H9 (cell line): ENCODE measurements at regions not wholly inside any gene's neighbourhood (a gene's known extent, or its start where the extent isn't known, plus 50 kb on each side); places are given as distances from the start of the nearest gene placed in this dataset.
A peak's percentile ranks its signal among the peaks of the same experiment; 100 is the strongest.

ENCODE experiments used
- DNase-seq: peaks from one replicate; pipeline ENCODE4 v3.0.0-alpha.2; 2017
- H2AFZ ChIP-seq: one replicate; pipeline ENCODE4 v1.6.1; 2013; ENCODE audit warnings: mild to moderate bottlenecking, low read length, control low read depth, moderate library complexity
- H2AK5ac ChIP-seq: 2 replicates; pipeline ENCODE4 v1.6.1; 2013; ENCODE audit warnings: low read length, control low read depth, mixed read lengths; ENCODE audit not compliant: insufficient read length
- H2BK120ac ChIP-seq: one replicate; pipeline ENCODE4 v1.6.1; 2013; ENCODE audit warnings: low read depth, mild to moderate bottlenecking, low read length, control low read depth, inconsistent platforms; ENCODE audit not compliant: poor library complexity, severe bottlenecking
- H2BK12ac ChIP-seq: 2 replicates; pipeline ENCODE4 v1.6.1; 2013; ENCODE audit warnings: low read length, control low read depth, mixed read lengths, low read depth; ENCODE audit not compliant: insufficient read length
- H2BK15ac ChIP-seq: 2 replicates; pipeline ENCODE4 v1.6.1; 2013; ENCODE audit warnings: low read depth, low read length, control low read depth
- H2BK20ac ChIP-seq: one replicate; pipeline ENCODE4 v1.6.1; 2013; ENCODE audit warnings: low read depth, mild to moderate bottlenecking, low read length, control low read depth, inconsistent platforms; ENCODE audit not compliant: poor library complexity, severe bottlenecking
- H2BK5ac ChIP-seq: 2 replicates; pipeline ENCODE4 v1.6.1; 2013; ENCODE audit warnings: low read length, control low read depth, mixed read lengths; ENCODE audit not compliant: insufficient read length
- H3K14ac ChIP-seq: 2 replicates; pipeline ENCODE4 v1.6.1; 2013; ENCODE audit warnings: low read length, control low read depth; ENCODE audit not compliant: insufficient read depth
- H3K18ac ChIP-seq: 2 replicates; pipeline ENCODE4 v1.6.1; 2013; ENCODE audit warnings: low read depth, mild to moderate bottlenecking, mixed read lengths, low read length, control low read depth; ENCODE audit not compliant: insufficient read length
- H3K23ac ChIP-seq: 2 replicates; pipeline ENCODE4 v1.6.1; 2013; ENCODE audit warnings: low read length, control low read depth, mixed read lengths, low read depth; ENCODE audit not compliant: insufficient read length
- H3K23me2 ChIP-seq: 2 replicates; pipeline ENCODE4 v1.6.1; 2013; ENCODE audit warnings: low read depth, mild to moderate bottlenecking, mixed read lengths, low read length, control low read depth; ENCODE audit not compliant: insufficient read length, poor library complexity, severe bottlenecking
- H3K27ac ChIP-seq: 2 replicates; pipeline ENCODE4 v1.5.1; 2013; ENCODE audit warnings: low read length, control low read depth, mixed read lengths, low read depth; ENCODE audit not compliant: insufficient read length
- H3K27me3 ChIP-seq: 2 replicates; pipeline ENCODE4 v1.6.1; 2013; ENCODE audit warnings: low read length, control low read depth, inconsistent platforms; ENCODE audit not compliant: insufficient read depth
- H3K4ac ChIP-seq: 2 replicates; pipeline ENCODE4 v1.6.1; 2013; ENCODE audit warnings: low read depth, mild to moderate bottlenecking, control low read depth, inconsistent platforms, low read length, moderate library complexity
- H3K4me1 ChIP-seq: 2 replicates; pipeline ENCODE4 v1.6.1; 2013; ENCODE audit warnings: low read length, control low read depth, inconsistent platforms; ENCODE audit not compliant: insufficient read depth
- H3K4me2 ChIP-seq: 2 replicates; pipeline ENCODE4 v1.6.1; 2013; ENCODE audit warnings: low read length, control low read depth, mixed read lengths; ENCODE audit not compliant: insufficient read length, insufficient read depth
- H3K56ac ChIP-seq: 2 replicates; pipeline ENCODE4 v1.6.1; 2013; ENCODE audit warnings: low read depth, mild to moderate bottlenecking, mixed read lengths, low read length, control low read depth; ENCODE audit not compliant: insufficient read length
- H3K79me1 ChIP-seq: 2 replicates; pipeline ENCODE4 v1.6.1; 2013; ENCODE audit warnings: low read depth, mild to moderate bottlenecking, moderate library complexity, low read length, control low read depth, inconsistent platforms; ENCODE audit not compliant: insufficient read depth, poor library complexity, severe bottlenecking
- H3K79me2 ChIP-seq: 2 replicates; pipeline ENCODE4 v1.6.1; 2013; ENCODE audit warnings: low read length, control low read depth, inconsistent platforms; ENCODE audit not compliant: insufficient read depth
- H3K9ac ChIP-seq: 2 replicates; pipeline ENCODE4 v1.6.1; 2013; ENCODE audit warnings: low read length, control low read depth, mixed read lengths; ENCODE audit not compliant: insufficient read length; ENCODE audit errors: extremely low read depth
- H3K9me3 ChIP-seq: one replicate; pipeline ENCODE4 v1.6.1; 2013; ENCODE audit warnings: low read depth, low read length, inconsistent platforms; ENCODE audit not compliant: control insufficient read depth
- H3T11ph ChIP-seq: one replicate; pipeline ENCODE4 v1.6.1; 2013; ENCODE audit warnings: mild to moderate bottlenecking, low read length, control low read depth, inconsistent platforms
- H4K20me1 ChIP-seq: one replicate; pipeline ENCODE4 v1.6.1; 2013; ENCODE audit not compliant: control insufficient read depth, insufficient read length, insufficient read depth
- H4K5ac ChIP-seq: 2 replicates; pipeline ENCODE4 v1.6.1; 2013; ENCODE audit warnings: low read depth, mild to moderate bottlenecking, mixed read lengths, low read length, control low read depth; ENCODE audit not compliant: insufficient read length
- H4K8ac ChIP-seq: replicated peaks from 2 replicates; pipeline ENCODE4 v1.6.1; 2013; ENCODE audit warnings: low read length, control low read depth, mixed read lengths, low read depth; ENCODE audit not compliant: insufficient read length
- H4K91ac ChIP-seq: 2 replicates; pipeline ENCODE4 v1.6.1; 2013; ENCODE audit warnings: low read depth, mild to moderate bottlenecking, moderate library complexity, mixed read lengths, low read length, control low read depth; ENCODE audit not compliant: insufficient read length
- H3K27ac Mint-ChIP-seq, 3 experiments: 2 replicates in 2 of 3; 3 replicates in 1 of 3; pipeline ENCODE4 v1.8.0; 2020 to 2021; ENCODE audit warnings: mixed read lengths in 3 of 3, mild to moderate bottlenecking in 1 of 3, moderate library complexity in 1 of 3
- H3K27me3 Mint-ChIP-seq: 2 replicates; pipeline ENCODE4 v1.8.0; 2021; ENCODE audit warnings: low read depth, mild to moderate bottlenecking, moderate library complexity, mixed read lengths
- H3K36me3 Mint-ChIP-seq, 3 experiments: 2 replicates in 2 of 3; 3 replicates in 1 of 3; pipeline ENCODE4 v1.8.0; 2020 to 2021; ENCODE audit warnings: low read depth in 3 of 3, mixed read lengths in 3 of 3; ENCODE audit not compliant: insufficient read depth in 1 of 3
- H3K4me1 Mint-ChIP-seq, 2 experiments: 2 replicates each; pipeline ENCODE4 v1.8.0; 2020; ENCODE audit warnings: mixed read lengths in 2 of 2
- H3K4me3 Mint-ChIP-seq, 2 experiments: 2 replicates in 1 of 2; 3 replicates in 1 of 2; pipeline ENCODE4 v1.8.0; 2020 to 2021; ENCODE audit warnings: mild to moderate bottlenecking in 2 of 2, mixed read lengths in 2 of 2, moderate library complexity in 1 of 2
- H3K9me3 Mint-ChIP-seq, 2 experiments: 2 replicates in 1 of 2; 3 replicates in 1 of 2; pipeline ENCODE4 v1.8.0; 2020; ENCODE audit warnings: mild to moderate bottlenecking in 2 of 2, mixed read lengths in 2 of 2, moderate library complexity in 1 of 2
- WGBS: extraction: QIAGEN DNeasy Blood & Tissue Kit; methylation state at CpG from one replicate; pipeline ENCODE4 v1.1.7; 2013; ENCODE audit warnings: missing lambda C conversion rate, low lambda C conversion rate, mixed read lengths; ENCODE audit not compliant: insufficient read length; ENCODE audit errors: extremely low coverage; 5-methylcytosine and 5-hydroxymethylcytosine counted together
- TF ChIP-seq, protein P1 (sequence below): fragments of 200-600 bp; sonication (generic); conservative IDR thresholded peaks from 3 replicates; pipeline ENCODE4 v1.8.0; 2021; ENCODE audit warnings: antibody characterized with exemption, mild to moderate bottlenecking

GRCh38 chr11:116515664-116516184 lies 257.1 kb downstream of the BUD13 start:
- Mint-ChIP-seq H3K4me3 (no peak overlapping the region), H3K27me3 (peaks cover 25% of the 10 kb centered on the region), H3K27ac (no peak overlapping the region), H3K4me1 (peaks cover 10 to 20% of the 10 kb centered on the region in 2 experiments), H3K36me3 (no peaks in the 10 kb centered on the region), H3K9me3 (no peaks in the 10 kb centered on the region; a peak in 1 of 5 replicates)
- Histone ChIP-seq H3K79me2 (no peaks in the 10 kb centered on the region), H3K4me2 (no peak overlapping the region), H2BK15ac (no peak overlapping the region), H3K14ac (no peak overlapping the region), H3K27ac (no peak overlapping the region), H3K79me1 (no peaks in the 10 kb centered on the region), H3K27me3 (no peaks in the 10 kb centered on the region), H2BK12ac (no peak overlapping the region), H2BK120ac (no peak overlapping the region), H3K23ac (no peak overlapping the region), H4K8ac (no peak overlapping the region), H2AK5ac (no peak overlapping the region), H4K91ac (no peak overlapping the region), H3K4ac (no peak overlapping the region), H3K23me2 (no peaks in the 10 kb centered on the region), H2BK5ac (no peak overlapping the region), H2AFZ (no peak overlapping the region), H4K20me1 (no peaks in the 10 kb centered on the region), H3T11ph (no peak overlapping the region), H3K56ac (no peak overlapping the region), H3K9ac (no peak overlapping the region), H3K18ac (no peak overlapping the region), H4K5ac (no peak overlapping the region), H3K4me1 (no peaks in the 10 kb centered on the region; the same call in 1 of the 2 replicates), H2BK20ac (no peak overlapping the region), H3K9me3 (no peaks in the 10 kb centered on the region)
- TF ChIP-seq, protein P1, sequence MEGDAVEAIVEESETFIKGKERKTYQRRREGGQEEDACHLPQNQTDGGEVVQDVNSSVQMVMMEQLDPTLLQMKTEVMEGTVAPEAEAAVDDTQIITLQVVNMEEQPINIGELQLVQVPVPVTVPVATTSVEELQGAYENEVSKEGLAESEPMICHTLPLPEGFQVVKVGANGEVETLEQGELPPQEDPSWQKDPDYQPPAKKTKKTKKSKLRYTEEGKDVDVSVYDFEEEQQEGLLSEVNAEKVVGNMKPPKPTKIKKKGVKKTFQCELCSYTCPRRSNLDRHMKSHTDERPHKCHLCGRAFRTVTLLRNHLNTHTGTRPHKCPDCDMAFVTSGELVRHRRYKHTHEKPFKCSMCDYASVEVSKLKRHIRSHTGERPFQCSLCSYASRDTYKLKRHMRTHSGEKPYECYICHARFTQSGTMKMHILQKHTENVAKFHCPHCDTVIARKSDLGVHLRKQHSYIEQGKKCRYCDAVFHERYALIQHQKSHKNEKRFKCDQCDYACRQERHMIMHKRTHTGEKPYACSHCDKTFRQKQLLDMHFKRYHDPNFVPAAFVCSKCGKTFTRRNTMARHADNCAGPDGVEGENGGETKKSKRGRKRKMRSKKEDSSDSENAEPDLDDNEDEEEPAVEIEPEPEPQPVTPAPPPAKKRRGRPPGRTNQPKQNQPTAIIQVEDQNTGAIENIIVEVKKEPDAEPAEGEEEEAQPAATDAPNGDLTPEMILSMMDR: no peak
- WGBS: no CpG with 5 or more reads among the region's 7 CpGs
- DNase-seq: peak; percentile 28
